ENCODE measurements at regions not wholly inside any gene's neighbourhood (a gene's known extent, or its start where the extent isn't known, plus 50 kb on each side); places are given as distances from the start of the nearest gene placed in this dataset.

DNA sequence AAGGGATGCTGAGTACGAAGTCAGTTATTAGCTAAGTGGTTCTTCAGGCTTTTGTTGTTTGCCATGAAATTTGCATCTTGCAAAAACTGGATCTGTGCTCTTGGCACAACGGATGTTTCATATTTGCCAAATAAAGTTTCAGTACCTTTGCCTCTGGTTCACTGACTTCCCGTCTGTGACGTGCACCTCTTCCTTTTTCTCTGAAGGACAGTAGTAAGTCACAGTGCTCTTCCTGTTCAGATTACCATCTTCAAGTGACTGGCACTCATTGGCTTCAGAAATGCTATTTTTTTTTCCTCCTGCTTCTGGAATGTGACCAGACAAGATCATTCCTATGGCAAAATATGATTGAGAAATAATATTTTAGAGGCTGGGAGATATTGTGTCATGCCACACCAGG lies 75.9 kb upstream of the GREM2 start:
- no peak overlapping the region for H3K4me3 ChIP-seq
- 57 to 63% (median 59%) methylated on average over 4 of the region's 4 CpGs for WGBS, 4 donors
- ATAC-seq: no peak
- H3K27me3 ChIP-seq: no peaks in the 10 kb centered on the region
- intact Hi-C loops (cut with DNase I): no loop called here
- no peaks in the 10 kb centered on the region for H3K36me3 ChIP-seq
- no peaks in the 10 kb centered on the region for H3K4me1 ChIP-seq
- no peak overlapping the region for H3K27ac ChIP-seq
- no peaks in the 10 kb centered on the region for H3K9me3 ChIP-seq
- DNase-seq: no peak
- TF ChIP-seq, protein P1, sequence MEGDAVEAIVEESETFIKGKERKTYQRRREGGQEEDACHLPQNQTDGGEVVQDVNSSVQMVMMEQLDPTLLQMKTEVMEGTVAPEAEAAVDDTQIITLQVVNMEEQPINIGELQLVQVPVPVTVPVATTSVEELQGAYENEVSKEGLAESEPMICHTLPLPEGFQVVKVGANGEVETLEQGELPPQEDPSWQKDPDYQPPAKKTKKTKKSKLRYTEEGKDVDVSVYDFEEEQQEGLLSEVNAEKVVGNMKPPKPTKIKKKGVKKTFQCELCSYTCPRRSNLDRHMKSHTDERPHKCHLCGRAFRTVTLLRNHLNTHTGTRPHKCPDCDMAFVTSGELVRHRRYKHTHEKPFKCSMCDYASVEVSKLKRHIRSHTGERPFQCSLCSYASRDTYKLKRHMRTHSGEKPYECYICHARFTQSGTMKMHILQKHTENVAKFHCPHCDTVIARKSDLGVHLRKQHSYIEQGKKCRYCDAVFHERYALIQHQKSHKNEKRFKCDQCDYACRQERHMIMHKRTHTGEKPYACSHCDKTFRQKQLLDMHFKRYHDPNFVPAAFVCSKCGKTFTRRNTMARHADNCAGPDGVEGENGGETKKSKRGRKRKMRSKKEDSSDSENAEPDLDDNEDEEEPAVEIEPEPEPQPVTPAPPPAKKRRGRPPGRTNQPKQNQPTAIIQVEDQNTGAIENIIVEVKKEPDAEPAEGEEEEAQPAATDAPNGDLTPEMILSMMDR (IDR thresholded peaks at IDR 0.05): no peak
- TF ChIP-seq POLR2A (IDR thresholded peaks at IDR 0.05): no peak

DNA sequence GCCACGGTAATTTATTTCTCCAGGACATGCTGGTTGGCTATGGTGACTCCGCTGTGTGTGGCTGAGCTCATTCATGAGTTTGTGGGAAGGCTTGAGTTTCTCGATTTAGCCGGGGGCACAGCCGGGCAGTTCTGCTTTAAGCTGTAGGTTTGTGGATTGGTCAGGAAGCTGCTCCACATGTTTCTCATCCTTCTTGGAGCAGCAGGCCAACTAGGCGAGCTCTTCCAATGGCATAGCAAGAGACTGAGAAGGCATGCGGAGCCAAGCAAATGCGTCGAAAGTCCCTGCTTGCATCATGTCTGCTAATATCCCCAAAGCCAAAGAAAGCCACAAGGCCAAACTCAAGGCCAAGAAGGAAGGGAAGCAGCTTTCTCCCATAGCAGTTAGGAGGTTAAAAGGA lies 71.6 kb upstream of the GREM2 start:
- Histone ChIP-seq H3K9me3 (peaks cover 0 to 9% (median 0%) of the 10 kb centered on the region in 12 donors), H3K4me1 (no peaks in the 10 kb centered on the region), H3K4me3 (no peak overlapping the region), H3K27ac (no peak overlapping the region), H3K36me3 (no peaks in the 10 kb centered on the region), H3K27me3 (no peaks in the 10 kb centered on the region)
- 84 to 94% (median 90%) methylated on average over 9 of the region's 9 CpGs for WGBS, 4 donors
- DNase-seq (no peak), ATAC-seq (no peak)
- no peak for TF ChIP-seq POLR2A (IDR thresholded peaks at IDR 0.05)
- intact Hi-C loops (cut with DNase I): no loop called here

DNA sequence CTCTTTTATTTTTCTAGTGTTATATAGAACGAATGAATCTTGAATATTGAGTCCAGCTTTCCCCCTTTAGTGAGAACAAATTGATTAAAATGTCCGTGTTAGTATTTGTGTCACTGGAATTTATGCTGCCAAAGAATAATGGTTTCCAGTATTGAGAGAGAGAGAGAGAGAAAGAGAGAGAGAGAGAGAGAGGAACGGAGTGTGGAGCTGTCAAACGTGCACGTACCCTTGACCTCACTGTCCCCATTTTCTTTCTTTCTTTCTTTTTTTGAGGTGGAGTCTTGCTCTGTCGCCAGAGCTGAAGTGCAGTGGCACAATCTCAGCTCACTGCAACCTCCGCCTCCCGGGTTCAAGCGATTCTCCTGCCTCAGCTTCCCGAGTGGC lies 70.9 kb upstream of the GREM2 start:
- Histone ChIP-seq H3K36me3 (no peaks in the 10 kb centered on the region), H3K4me1 (no peaks in the 10 kb centered on the region), H3K27me3 (no peaks in the 10 kb centered on the region), H3K27ac (no peak overlapping the region), H3K9me3 (peaks cover 0 to 9% (median 0%) of the 10 kb centered on the region in 12 donors), H3K4me3 (no peak overlapping the region)
- intact Hi-C loops (cut with DNase I): no loop called here
- no peak for DNase-seq
- no peak for TF ChIP-seq POLR2A (IDR thresholded peaks at IDR 0.05)
- TF ChIP-seq, protein P1 (IDR thresholded peaks at IDR 0.05): no peak
- 78 to 83% (median 81%) methylated on average over 10 of the region's 10 CpGs for WGBS, 4 donors
- ATAC-seq: no peak

DNA sequence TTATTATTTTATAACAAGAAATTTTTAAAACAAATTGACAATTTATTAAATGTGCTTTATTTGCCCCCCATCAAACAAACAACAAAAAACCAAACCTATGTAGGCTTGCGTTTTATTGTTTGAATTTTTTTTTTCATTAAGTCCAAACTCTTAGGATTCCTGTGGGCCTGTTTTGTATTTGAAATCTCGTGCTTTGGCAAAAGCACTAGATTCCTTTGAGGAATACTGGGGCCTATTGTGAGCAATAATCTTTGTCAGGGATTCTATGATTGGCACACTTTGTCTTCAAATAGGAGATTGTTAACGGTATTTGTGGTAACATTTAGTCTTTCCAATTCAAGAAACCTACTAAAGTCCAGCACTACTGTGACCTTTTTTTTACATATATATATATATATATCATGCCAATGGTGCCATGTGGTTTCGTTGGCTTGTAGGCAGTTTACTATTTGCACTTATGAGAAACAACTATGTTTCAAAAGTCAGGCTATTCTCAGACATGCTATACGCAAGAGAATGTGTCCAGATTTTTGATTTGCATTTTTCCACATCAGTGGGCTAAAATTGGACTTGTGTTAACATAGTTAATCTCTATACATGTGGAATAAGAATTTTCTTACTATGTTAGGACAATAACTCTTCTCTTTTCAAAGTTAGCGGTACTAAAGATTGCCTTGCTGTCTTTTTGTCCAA lies 70.4 kb upstream of the GREM2 start:
- Histone ChIP-seq H3K36me3 (no peaks in the 10 kb centered on the region), H3K27me3 (no peaks in the 10 kb centered on the region), H3K9me3 (peaks cover 0 to 9% (median 0%) of the 10 kb centered on the region in 12 donors), H3K27ac (no peak overlapping the region), H3K4me3 (no peak overlapping the region), H3K4me1 (no peaks in the 10 kb centered on the region)
- ATAC-seq: no peak
- DNase-seq: no peak
- intact Hi-C loops (cut with DNase I): no loop called here
- 43 to 77% (median 57%) methylated on average over 6 of the region's 6 CpGs for WGBS, 4 donors
- no peak for TF ChIP-seq POLR2A (IDR thresholded peaks at IDR 0.05)
- TF ChIP-seq, protein P1 (IDR thresholded peaks at IDR 0.05): no peak

All from heart left ventricle (tissue), 16 donors.